Heart right ventricle (tissue), 16 donors: ENCODE measurements at regions not wholly inside any gene's neighbourhood (a gene's known extent, or its start where the extent isn't known, plus 50 kb on each side); places are given as distances from the start of the nearest gene placed in this dataset.

Experiments used
- ATAC-seq, 8 donors: fragments of 200-7000 bp; cut with Tn5 transposase; one replicate each; pipeline ENCODE4 v1.9.1; 2020; ENCODE audit warnings: mild to moderate bottlenecking in 8 of 8, moderate library complexity in 8 of 8, moderate number of reproducible peaks in 1 of 8
- DNase-seq, 2 donors: peaks; one replicate each; pipeline ENCODE4 v3.0.0-alpha.2; 2020
- H3K27ac ChIP-seq, 10 donors: fragments of 200-600 bp; sonication (generic) in 2 of 10; one replicate each; pipeline versions ENCODE4 v1.5.0 to v1.8.0; 2020 to 2022; ENCODE audit warnings: mild to moderate bottlenecking in 3 of 10
- H3K27me3 ChIP-seq, 7 donors: fragments of 200-600 bp; one replicate each; pipeline ENCODE4 v1.8.0; 2021 to 2022; ENCODE audit warnings: mild to moderate bottlenecking in 2 of 7
- H3K36me3 ChIP-seq, 9 donors: fragments of 200-600 bp; sonication (generic) in 1 of 9; one replicate each; pipeline versions ENCODE4 v1.5.0 to v1.8.0; 2020 to 2022; ENCODE audit warnings: mild to moderate bottlenecking in 2 of 9
- H3K4me1 ChIP-seq, 9 donors: fragments of 200-600 bp; sonication (generic) in 1 of 9; one replicate each; pipeline versions ENCODE4 v1.5.0 to v1.8.0; 2020 to 2022; ENCODE audit warnings: mild to moderate bottlenecking in 4 of 9
- H3K4me3 ChIP-seq, 10 donors: fragments of 200-600 bp; sonication (generic) in 2 of 10; one replicate each; pipeline versions ENCODE4 v1.5.0 to v1.8.0; 2020 to 2022; ENCODE audit warnings: mild to moderate bottlenecking in 7 of 10, moderate library complexity in 2 of 10
- H3K9me3 ChIP-seq, 11 donors: fragments of 200-600 bp in 10 of 11; sonication (generic) in 2 of 11; one replicate each; pipeline versions ENCODE4 v1.5.0 to v1.8.0; 2013 to 2022; ENCODE audit warnings: mild to moderate bottlenecking in 2 of 11, control low read depth in 1 of 11, moderate library complexity in 1 of 11
- WGBS, 2 donors: extraction: QIAGEN DNeasy Blood & Tissue Kit; methylation state at CpG; one replicate each; pipeline ENCODE4 v1.1.7; 2013; ENCODE audit warnings: inconsistent platforms in 1 of 2; 5-methylcytosine and 5-hydroxymethylcytosine counted together
- intact Hi-C, 10 donors: fragments of 100-400 bp; cut with DNase I; formaldehyde crosslinking; loops; one replicate each; pipeline versions ENCODE4 v1.11.1 to v1.14.2; 2022
- TF ChIP-seq, protein P1 (sequence below), 9 donors: fragments of 200-600 bp; sonication (generic) in 2 of 9; IDR thresholded peaks; one replicate each; pipeline versions ENCODE4 v1.5.0 to v1.8.0; 2021 to 2022; ENCODE audit warnings: antibody characterized with exemption in 9 of 9, mild to moderate bottlenecking in 5 of 9, moderate library complexity in 1 of 9
- donor health status: Arrhythmogenic right ventricular cardiomyopathy.
- donor health status: ischemic (EF 13 %, LVEDD 7.1; RV severe dilation, severe dysfunction).
- donor health status: healthy with polysubstance abuse.
- donor health status: DM: no; HTN: yes; CAD: no.
- donor health status: DM: no; HTN: no; CAD: no.
- donor health status: ischemic (EF 25% LVEDD 6.9; RV normal size, moderate dysfunction).
- donor health status: ischemic (EF 25% LVEDD 5.7; RV mildly dilated, moderate dysfunction).
- donor health status: healthy.
- donor health status: DM: yes; HTN: yes; CAD: no.
- donor health status: Ischemic cardiomyopathy.
- donor health status: ischemic (EF 35%, LVEDD 5.7; RV mildly dilated, moderate dysfunction).
- donor health status: nonischemic (EF 11% LVEDD 7.7; RV severe dilation, severe dysfunction).
- donor health status: DM: yes; HTN: yes; CAD: no.
- donor health status: PGD.
- donor health status: ischemic (EF 29% LVEDD 5.4; RV normal size, mild dysfunction).
- donor health status: nonischemic (EF 23%, LVEDD 6.1; RV moderate dilation, normal function).

DNA sequence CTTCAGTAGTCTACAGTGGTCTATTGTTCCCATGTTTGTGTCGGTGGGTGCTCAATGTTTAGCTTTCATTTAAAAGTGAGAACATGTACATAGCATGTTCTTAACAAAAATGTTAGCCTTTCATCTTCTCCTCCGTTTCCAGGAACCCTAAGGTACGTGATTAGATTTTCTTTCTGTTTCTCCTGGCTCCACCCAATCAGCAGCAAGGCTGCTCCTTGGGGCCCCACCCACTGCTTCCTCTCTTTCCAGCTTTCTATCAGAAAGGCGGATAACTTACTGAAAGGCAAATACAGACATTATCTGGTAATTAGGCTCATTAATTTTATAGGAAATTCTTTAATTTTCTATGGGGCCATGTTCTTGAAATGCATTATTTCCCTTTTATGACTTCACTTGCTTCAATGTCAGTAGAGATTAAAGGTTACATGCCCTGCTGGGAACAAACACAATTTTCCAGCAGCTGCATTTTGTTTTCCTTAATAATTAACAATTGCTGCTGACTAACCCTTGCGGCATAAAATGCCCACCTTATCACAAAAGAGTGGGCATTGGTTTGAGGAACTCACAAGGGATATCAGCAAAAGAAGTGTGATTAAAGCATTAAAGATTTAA lies 324.9 kb upstream of the SNX7 start:
- H3K4me1 ChIP-seq = peaks cover 0 to 6% (median 0%) of the 10 kb centered on the region in 9 donors
- no peak overlapping the region for H3K4me3 ChIP-seq
- ATAC-seq (no peak), DNase-seq (no peak)
- WGBS, 2 donors = 54 to 67% methylated on average over 5 of the region's 5 CpGs
- no peak overlapping the region for H3K27ac ChIP-seq
- TF ChIP-seq, protein P1, sequence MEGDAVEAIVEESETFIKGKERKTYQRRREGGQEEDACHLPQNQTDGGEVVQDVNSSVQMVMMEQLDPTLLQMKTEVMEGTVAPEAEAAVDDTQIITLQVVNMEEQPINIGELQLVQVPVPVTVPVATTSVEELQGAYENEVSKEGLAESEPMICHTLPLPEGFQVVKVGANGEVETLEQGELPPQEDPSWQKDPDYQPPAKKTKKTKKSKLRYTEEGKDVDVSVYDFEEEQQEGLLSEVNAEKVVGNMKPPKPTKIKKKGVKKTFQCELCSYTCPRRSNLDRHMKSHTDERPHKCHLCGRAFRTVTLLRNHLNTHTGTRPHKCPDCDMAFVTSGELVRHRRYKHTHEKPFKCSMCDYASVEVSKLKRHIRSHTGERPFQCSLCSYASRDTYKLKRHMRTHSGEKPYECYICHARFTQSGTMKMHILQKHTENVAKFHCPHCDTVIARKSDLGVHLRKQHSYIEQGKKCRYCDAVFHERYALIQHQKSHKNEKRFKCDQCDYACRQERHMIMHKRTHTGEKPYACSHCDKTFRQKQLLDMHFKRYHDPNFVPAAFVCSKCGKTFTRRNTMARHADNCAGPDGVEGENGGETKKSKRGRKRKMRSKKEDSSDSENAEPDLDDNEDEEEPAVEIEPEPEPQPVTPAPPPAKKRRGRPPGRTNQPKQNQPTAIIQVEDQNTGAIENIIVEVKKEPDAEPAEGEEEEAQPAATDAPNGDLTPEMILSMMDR (IDR thresholded peaks at IDR 0.05) = no peak
- H3K36me3 ChIP-seq = no peaks in the 10 kb centered on the region
- no peaks in the 10 kb centered on the region for H3K9me3 ChIP-seq
- H3K27me3 ChIP-seq = peaks cover 0 to 7% (median 0%) of the 10 kb centered on the region in 7 donors
- intact Hi-C loops = no loop called here

DNA sequence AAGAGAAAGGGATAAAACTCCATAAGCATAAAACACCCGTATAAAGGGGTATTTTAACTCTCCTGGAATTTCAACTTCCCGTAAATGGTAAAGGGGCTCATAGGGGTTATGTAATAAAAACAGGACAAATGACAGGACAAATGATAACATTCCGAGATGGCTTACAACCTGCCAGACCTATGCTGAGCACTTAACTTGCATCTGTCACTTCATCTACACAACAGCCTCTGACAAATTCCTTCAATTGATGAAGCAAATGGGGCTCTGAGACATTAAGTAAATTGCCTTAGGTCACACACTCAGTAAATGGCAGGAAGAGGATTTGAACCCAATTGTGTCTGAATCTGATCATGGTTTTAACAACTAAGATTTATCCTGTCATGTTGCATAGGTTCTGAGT lies 327.6 kb upstream of the SNX7 start:
- H3K27ac ChIP-seq = no peak overlapping the region
- WGBS, 2 donors = 64 to 74% methylated on average over 3 of the region's 3 CpGs
- no peak for DNase-seq
- no peak for ATAC-seq
- no peaks in the 10 kb centered on the region for H3K9me3 ChIP-seq
- H3K27me3 ChIP-seq = peaks cover 0 to 3% (median 0%) of the 10 kb centered on the region in 7 donors
- H3K36me3 ChIP-seq = no peaks in the 10 kb centered on the region
- TF ChIP-seq, protein P1 (IDR thresholded peaks at IDR 0.05) = no peak
- intact Hi-C loops = no loop called here
- peaks cover 0 to 6% (median 0%) of the 10 kb centered on the region in 9 donors for H3K4me1 ChIP-seq
- no peak overlapping the region for H3K4me3 ChIP-seq

DNA sequence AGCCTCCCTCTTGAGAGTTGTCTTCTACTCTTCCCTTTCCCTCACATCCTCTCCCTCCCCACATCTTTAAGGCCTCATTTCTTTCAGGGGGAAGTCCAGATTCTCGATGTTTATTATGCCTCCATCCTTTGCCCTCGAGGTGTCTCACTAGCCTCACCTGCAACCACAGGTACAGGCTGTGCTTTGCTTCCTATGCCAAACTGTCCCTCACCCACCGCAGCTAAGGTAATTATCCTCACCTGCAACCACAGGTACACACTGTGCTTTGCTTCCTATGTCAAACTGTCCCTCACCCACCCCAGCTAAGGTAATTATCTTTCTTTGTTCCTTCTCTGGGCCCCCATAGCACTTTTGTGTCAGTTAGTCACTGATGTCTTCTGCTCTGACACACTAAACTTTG lies 328.1 kb upstream of the SNX7 start:
- H3K4me1 ChIP-seq = peaks cover 0 to 6% (median 0%) of the 10 kb centered on the region in 9 donors
- no peak overlapping the region for H3K4me3 ChIP-seq
- ATAC-seq (no peak), DNase-seq (no peak)
- no peaks in the 10 kb centered on the region for H3K36me3 ChIP-seq
- WGBS, 2 donors = 81 to 86% methylated on average over 3 of the region's 3 CpGs
- H3K27me3 ChIP-seq = peaks cover 0 to 3% (median 0%) of the 10 kb centered on the region in 7 donors
- intact Hi-C loops = no loop called here
- TF ChIP-seq, protein P1 (IDR thresholded peaks at IDR 0.05) = no peak
- H3K27ac ChIP-seq = no peak overlapping the region
- H3K9me3 ChIP-seq = no peaks in the 10 kb centered on the region

DNA sequence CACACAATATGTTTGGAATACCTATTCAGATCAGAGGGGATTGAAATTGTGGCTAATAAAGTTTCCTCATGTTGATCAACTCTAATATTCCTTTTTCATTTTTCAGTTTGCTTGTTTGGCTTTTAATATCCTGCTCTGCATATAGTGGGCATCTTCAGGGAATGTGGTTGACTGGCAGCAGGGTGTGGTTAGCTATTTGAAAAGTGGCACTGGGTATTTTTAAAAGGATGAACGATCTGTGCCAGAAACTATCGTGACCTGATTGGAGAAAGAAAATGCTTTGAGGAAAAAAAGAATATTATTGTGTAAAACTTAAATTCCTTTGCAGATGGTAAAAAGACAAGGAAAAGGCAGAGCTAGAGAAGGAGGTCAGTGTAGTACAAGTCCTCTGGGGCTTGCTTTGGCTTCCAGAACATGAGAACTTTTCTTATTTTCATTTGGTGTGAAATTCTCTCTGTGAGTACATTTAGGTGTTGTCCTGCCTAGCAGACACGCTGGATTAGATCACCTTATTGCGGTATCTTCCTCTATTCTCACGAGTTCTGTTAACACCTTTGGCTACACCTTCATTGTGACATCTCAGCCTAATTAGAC lies 329.7 kb upstream of the SNX7 start:
- H3K4me3 ChIP-seq = no peak overlapping the region
- WGBS, 2 donors = 53% methylated on average over 5 of the region's 5 CpGs
- no peaks in the 10 kb centered on the region for H3K9me3 ChIP-seq
- ATAC-seq (no peak), DNase-seq (no peak)
- H3K4me1 ChIP-seq = peaks cover 0 to 7% (median 0%) of the 10 kb centered on the region in 9 donors
- no peaks in the 10 kb centered on the region for H3K36me3 ChIP-seq
- intact Hi-C loops = no loop called here
- peaks cover 0 to 3% (median 0%) of the 10 kb centered on the region in 7 donors for H3K27me3 ChIP-seq
- TF ChIP-seq, protein P1 (IDR thresholded peaks at IDR 0.05) = no peak
- H3K27ac ChIP-seq = no peak overlapping the region
